HG03354 (cell line): ENCODE measurements at regions not wholly inside any gene's neighbourhood (a gene's known extent, or its start where the extent isn't known, plus 50 kb on each side); places are given as distances from the start of the nearest gene placed in this dataset.
"Not testable (repeated sequence)": the region's sequence is repeated elsewhere in the genome, so short reads cannot be mapped to it uniquely, and the experiment has no call there.

Source experiments
- ATAC-seq: cut with Tn5 transposase; IDR thresholded peaks from one replicate; pipeline ENCODE4 v1.9.1; 2021; ENCODE audit warnings: mild to moderate bottlenecking; ENCODE audit not compliant: unreplicated experiment, poor library complexity, severe bottlenecking

DNA sequence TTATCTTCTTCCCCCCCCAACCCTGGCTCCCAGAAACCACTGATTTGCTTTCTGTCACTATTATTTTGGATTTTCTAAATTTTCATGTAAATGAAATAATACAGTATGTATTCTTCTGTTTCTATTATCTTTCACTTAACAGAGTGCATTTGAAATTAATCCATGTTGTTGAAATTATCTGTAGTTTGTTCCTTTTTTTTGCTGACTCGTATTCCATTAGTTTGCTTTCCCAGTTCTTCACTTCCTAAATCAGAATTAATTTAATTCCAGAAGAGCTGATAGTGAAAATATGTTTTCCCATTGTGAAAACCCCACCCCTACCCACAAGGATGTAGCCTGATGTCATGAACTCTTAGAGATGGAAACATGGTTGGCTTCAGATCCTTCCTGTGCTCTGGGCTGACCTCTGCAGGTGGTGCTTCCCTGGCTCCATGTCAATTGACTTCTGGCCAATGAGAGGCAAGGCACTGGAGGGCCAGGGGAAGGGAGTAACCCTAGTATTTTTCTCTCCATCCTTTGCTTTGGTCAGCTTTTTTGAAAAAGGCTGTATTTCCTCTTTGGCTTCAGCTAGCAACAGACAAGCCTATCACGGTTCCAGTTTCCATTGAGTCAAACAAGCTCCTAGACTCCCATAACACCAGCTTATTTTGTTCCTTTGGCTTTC is 244.4 kb upstream of the HSF2 start:
- no peak for ATAC-seq

- ATAC-seq, result no peak
Observed at GRCh38 chr6:122161136-122161535, 238.3 kb upstream of the HSF2 start.

GRCh38 chr6:122165014-122165413 is 234.4 kb upstream of the HSF2 start:
- no peak for ATAC-seq

DNA sequence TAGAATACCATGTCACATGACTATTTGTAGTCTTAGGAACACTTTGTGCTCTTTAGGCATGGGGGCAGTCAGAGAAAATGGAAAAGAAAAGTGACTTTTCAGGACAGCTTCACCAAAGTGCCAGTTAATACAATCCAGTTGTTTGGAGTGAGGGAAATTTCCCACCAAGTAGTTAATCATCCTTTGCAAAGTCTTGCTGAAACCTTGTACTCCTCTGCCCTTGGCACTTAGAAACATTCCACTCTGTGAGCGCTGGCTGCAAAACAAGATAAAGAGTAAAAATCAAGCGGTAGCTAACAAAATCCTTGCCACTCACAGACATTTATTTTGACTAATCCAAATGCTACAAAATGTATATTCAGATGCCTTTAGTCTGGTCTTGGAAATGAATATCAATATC is 229.2 kb upstream of the HSF2 start:
- no peak for ATAC-seq

DNA sequence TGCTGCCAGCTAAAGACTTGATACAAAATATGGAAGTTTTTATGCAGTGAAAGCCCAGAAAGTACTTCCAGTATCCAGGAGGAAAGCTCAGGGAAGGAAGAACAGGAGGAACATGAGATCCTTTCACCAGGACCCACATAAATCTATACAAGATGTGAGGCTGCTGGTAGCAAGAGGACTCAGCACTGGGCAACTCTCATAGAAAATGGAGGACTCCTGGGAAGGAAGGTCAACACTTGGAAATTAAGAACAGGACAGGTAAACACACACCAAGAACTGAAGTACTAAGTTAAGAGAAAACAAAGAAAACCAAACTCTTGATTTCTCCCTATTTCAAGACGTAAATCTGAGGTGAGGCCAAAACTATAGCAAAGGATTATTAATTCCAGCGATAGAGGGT is 220.5 kb upstream of the HSF2 start:
- no peak for ATAC-seq

- ATAC-seq, result no peak
Observed at GRCh38 chr6:122180132-122180531, 219.3 kb upstream of the HSF2 start.

DNA sequence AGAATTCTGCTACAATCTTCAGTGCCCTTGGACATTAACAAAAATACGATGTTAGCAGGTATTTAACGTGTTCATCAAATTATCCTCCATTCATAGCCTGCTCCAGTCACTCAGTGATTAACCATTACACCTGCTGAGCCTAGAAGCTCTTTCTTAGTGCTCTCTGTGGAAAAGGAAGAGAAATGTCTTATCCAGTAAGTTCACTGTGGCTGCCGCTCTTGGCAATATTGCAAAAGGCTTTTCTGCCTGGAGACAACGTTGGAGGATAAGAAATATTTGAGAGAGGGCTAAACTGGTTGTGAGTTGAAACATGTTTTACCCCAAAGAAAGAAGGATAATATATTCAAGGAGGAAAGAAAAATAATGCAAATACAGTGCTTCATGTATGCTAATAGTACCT is 217.4 kb upstream of the HSF2 start:
- ATAC-seq, result no peak

DNA sequence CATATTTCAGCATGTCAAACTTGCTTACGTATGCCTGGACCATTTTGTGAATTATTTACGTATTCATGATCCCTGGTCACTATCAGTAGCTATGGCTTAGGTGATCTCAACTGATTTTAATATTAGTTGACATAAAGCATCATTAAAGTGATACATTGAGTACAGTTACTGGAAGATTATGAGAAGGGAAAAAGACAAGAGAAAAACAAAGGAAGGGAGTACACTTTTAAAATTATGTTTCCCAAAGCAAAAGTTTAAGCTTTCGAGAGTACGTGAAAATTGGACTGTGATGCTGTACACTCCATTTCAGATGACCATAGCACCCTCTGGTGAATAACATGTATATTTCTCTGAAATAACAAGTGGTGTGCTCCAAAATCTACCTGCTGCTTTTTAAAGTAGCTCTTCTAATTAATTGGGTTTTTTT is 215.0 kb upstream of the HSF2 start:
- no peak for ATAC-seq

GRCh38 chr6:122185458-122185857 is 214.0 kb upstream of the HSF2 start:
- not testable (repeated sequence) for ATAC-seq

- no peak for ATAC-seq
Observed at GRCh38 chr6:122187186-122187585, 212.3 kb upstream of the HSF2 start.

- no peak for ATAC-seq
Observed at GRCh38 chr6:122198922-122199321, 200.5 kb upstream of the HSF2 start.

DNA sequence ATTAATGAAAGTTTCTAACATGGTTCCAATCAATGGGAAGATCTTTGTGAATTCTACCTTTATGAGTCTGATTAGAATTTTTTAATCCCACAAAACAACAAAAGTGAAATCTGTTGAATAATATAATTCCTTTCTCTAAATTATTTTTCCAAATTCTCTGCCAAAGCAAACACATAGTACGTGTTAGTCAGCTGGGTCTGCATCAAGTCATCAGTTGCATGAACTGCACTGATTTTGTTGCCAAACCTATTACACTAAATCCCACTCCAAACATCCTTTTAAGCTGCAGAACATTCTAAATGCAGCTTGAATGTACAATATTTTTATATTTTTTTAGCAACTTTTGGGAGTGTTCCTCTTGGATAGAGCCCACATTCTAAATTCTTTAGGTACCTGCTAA is 199.0 kb upstream of the HSF2 start:
- ATAC-seq, result no peak

DNA sequence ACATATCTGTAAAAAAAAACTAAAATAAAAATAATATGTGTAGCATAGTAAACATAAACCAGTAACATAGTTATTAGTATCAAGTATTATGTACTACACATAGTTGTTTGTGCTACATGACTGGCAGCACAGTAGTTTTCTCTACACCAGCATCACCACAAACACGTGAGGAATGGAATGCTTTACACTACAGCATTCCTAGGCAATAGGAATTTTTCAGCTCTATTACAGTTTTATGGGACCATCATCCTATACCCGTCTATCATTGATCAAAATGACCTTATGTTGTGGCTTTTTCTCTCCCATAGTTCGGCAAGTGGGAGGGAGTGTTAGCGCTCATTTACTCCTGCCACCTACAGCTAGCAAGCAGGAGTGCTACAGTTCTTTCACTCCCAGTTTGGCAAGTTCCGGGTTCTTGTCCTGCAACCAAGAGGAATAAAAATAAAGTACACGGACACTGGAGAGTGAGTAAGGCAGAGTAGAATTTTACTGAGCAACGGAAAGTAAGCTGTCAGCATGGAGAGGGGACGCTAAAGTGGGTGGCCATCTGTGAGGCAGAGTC is 196.8 kb upstream of the HSF2 start:
- ATAC-seq, result no peak

DNA sequence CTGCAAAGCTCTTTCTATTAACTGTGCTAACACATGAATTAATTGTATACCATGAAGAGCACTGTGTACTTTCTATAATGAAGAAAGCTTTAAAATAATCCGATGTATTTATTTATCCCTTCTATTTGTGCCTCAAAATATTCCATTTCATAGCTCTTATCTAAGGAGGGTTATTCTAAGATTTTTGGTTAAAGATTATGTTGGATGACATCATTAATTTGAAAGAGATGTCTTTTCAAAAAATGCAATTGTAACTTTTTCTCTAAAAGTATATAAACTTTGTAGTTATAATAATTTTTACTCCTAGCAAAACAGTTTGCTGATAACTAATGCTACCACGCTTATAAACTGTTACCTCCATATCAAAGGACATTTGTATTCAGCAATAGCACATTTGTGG is 192.4 kb upstream of the HSF2 start:
- ATAC-seq, result no peak

DNA sequence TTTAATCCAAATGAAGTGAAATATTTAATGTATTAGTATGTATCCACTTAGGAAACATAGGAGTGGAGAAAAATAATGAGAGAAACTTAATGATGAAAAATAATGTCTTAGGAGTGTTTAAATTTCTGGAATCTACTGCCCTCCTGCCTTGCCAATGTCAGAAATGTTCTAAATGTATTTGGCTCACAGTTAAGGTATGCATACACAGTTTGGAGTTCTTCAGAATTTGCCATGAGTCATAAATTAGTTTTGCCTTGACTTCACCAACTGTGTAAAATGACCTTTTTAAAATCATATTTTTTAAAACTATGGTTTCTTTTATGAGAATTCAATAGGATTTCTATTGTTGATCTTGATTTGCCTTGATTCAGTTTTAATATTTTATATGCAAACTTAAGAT is 191.7 kb upstream of the HSF2 start:
- ATAC-seq, result no peak

DNA sequence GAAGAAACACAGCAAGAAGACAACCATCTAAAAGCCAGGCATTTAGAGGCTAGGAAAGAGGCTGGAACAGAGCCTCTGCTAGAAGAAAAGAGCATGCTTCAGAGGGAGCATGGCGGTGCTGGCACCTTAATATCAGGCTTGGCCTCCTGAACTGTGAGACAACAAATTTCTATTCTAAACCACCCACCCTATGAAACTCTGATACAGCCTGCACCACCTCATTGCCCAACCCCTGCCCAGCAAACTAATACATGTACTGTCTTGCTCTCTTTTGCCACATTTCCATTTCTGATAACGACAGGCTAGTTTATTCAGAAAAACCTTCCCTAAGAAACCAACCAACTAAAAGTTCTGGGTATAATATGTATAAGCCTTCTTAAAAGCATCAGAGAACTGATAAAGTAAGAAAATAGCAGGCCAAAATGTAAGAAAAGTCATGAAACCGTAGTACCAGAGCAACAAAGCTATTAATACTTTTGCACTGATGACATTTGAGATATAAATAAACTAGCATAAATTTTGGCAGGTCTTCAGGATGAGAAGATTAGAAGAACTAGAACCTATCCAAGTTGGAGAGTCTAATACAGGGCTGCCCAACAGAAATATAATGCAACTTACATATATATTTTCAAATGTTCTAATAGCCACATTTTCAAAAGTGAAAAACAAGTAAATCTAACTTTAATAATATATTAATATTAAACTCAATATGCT is 184.7 kb upstream of the HSF2 start:
- no peak for ATAC-seq

DNA sequence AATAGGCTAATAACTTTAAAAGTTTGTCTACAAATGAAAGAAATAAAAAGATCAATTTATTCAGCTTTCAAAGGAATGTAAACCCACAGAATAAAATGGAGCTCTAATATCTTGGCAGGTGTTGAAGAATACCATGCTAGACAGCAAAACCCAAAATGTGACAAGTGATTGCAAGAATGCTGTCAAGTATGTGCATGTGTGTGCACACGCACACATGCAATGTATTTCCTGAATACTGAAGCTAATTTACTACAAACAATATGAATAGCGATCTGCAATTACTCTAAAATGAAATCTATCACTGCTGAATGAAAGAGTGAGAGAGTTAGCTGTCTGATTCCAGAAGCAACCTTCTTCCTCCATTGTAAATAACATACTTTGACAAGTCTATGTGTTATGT is 179.2 kb upstream of the HSF2 start:
- ATAC-seq, result no peak

DNA sequence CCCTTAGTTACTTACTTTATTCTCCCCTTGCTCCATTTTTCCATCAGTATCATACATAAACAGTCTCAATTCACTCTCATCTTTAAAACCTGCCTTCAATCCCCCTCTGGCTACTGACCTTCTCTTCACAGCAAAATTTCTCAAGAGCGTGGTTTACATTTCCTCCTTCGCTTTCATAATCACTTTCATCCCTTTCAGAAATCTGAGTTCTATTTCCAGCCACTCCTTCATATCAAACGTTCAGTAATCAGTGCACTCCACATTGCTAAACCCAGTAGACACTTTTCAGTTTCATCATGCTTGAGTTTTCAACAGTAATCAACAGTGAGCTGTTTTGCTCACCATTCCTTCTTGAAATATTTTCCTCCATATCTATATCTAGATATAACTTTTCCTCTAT is 176.7 kb upstream of the HSF2 start:
- ATAC-seq, result no peak

GRCh38 chr6:122223251-122223650 is 176.2 kb upstream of the HSF2 start:
- ATAC-seq, result no peak

DNA sequence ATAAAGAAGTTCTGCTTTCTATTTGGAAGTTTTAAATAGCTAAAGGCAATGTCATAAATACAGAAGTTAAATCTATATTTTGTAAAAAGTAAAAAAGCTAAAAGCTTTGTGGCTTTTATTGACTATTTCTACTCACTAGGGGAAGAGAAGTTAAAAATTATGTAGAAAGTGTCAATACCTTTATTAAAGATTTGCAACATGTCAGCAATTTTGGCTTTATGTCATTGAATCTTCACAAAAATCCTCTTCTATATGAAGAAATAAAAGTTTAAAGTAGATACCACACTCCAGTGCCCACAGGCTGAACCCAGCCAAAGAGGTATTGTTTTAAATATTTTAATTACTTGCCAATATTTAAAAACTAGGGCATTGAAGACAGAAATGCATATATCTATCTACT is 160.6 kb upstream of the HSF2 start:
- ATAC-seq, result no peak

DNA sequence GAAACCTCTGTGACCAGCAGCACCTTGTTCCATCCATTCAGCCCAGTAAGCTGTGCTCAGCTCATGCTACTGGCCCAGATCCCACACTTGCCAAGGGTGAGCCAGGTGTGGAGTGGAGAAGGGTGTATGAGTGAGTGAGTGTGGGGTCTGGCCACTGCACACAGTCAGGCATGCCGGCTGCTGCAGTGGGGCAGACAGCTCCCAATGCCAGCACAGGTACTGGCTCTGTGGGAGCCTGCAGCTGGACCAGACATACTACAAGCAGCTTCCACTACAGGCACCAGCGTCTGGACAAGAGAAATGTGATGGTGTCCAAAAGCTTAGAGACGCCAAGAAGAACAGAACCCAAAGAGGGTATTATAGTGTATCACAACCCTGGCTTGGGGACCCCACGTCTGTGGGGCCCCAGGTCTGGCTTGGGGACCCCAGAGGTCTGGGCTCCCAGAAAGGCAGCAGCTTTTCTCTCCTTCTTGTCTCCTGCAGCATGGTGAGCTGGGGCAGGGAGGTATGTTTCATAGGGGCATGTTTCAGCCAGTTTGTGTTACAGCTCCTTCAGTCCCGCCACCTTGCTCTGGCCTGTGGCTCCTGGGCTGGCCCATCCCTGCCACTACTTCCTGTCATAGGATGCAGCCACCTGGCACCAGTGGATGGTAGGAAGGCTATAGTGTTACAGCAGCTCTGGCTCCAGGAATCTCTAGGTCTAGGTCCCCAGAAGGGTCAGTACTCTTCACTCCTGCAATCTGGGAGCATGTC is 152.4 kb upstream of the HSF2 start:
- ATAC-seq, result no peak
